HG03378 (cell line): ENCODE measurements at regions not wholly inside any gene's neighbourhood (a gene's known extent, or its start where the extent isn't known, plus 50 kb on each side); places are given as distances from the start of the nearest gene placed in this dataset.

ENCODE experiments used
- ATAC-seq: cut with Tn5 transposase; IDR thresholded peaks from one replicate; pipeline ENCODE4 v1.9.1; 2021; ENCODE audit warnings: mild to moderate bottlenecking, moderate library complexity; ENCODE audit not compliant: unreplicated experiment

GRCh38 chrX:5829469-5829868 is 399.2 kb downstream of the NLGN4X start:
- ATAC-seq = no peak

- ATAC-seq = no peak
Measured at GRCh38 chrX:5829060-5829459, 399.6 kb downstream of the NLGN4X start.

DNA sequence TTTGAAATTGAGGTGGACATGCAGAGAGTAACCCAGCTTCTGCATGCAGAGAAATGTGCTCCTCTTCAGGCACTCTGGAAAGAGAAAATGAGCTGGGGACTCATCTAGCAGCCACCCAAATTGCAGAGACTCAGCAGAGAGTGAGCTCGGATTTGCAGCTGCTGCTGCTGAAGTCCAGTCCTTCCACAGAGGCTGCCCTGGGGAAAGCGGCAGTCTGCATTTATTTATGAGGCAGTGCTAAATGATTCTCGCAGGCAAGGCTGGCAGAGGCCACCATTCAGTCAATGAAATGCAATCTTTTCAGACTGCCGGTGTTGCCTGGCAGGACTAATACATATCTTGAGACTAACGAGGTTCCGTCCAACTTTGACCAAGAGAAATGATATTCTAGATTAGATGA is 404.8 kb downstream of the NLGN4X start:
- no peak for ATAC-seq

DNA sequence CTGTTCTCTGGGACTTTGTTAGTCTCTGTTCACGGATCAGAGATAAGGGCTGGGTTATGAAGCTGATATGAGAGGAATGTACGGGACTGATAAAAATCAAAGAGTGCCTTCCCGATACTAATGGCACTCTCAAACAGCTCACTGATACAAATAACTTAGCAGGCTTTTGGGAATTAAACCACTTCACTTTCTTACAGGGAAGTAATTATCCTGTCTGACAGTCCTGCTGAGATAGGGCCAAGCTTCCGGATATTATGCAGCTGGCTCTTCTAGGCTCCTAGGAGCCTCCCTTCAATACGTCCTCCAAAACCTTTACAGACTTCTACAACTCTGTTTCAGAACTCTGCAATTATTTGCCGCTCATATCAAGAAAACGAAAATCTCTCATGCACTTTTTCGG is 418.0 kb downstream of the NLGN4X start:
- no peak for ATAC-seq

- ATAC-seq = no peak
Measured at GRCh38 chrX:5807181-5807580, 421.5 kb downstream of the NLGN4X start.

GRCh38 chrX:5802391-5802790 is 426.3 kb downstream of the NLGN4X start:
- no peak for ATAC-seq

DNA sequence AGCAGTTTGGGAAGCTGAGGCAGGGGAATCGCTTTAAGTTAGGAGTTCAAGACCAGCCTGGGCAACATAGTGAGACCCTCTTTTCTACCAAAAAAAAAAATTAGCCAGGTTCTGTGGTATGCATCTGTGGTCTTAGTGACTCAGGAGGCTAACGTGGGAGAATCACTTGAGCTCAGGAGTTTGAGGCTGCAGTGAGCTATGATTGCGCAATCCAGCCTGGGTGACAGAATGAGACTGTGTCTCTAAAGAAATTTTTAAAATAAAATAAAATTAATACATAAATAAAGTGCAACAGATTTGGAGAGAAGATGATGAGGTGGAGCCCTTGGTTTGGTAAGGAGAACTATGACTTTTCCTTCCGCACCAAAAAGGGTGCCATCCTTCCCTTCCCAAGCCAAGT is 436.9 kb downstream of the NLGN4X start:
- ATAC-seq = no peak

- no peak for ATAC-seq
Measured at GRCh38 chrX:5788910-5789309, 439.8 kb downstream of the NLGN4X start.

DNA sequence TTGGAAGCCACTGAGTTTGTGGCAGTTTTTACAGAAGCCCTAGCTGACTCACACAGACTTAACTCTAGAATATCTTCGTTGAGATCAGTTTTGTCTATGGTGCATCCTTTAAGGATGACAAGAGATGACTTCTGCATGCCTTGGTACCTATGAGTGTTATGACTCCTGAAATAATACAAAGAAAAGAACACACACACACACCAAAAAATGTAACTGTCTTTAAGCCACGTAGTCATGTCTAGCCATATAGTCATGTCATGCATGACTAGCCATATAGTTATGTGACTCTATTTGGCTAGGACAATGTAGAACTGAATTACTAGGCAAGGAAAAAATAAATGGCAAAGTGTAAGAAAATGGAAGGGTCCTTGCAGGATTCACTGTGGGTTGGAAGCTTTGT is 447.8 kb downstream of the NLGN4X start:
- ATAC-seq = no peak

DNA sequence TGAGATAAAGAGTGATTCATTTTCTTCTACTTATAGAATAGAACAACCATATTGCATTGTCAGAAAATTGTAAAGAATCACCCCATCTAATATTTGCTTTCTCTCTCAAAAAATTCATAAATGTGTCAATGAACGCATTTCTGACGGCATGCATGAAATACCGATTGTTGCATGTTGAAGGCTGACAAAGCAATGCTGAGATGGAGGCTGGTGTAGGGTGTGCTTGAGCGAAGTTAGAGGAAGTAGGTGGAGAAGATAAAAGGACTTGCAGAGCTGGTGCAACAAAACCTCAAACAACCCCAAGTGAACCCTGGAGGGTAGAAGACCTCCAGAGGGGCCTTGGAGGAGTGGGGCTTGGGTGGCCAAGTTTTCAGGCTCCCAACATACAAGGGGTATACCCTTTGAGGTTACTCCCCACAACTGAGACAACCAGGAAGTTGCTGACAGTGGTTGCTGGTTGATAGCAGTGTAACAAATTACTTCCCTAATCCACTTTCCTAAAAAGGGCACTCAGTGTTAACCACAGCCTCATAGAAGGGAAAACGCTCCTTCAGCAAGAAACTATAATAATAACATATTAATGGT is 452.7 kb downstream of the NLGN4X start:
- no peak for ATAC-seq

- no peak for ATAC-seq
Measured at GRCh38 chrX:5774446-5774845, 454.2 kb downstream of the NLGN4X start.

DNA sequence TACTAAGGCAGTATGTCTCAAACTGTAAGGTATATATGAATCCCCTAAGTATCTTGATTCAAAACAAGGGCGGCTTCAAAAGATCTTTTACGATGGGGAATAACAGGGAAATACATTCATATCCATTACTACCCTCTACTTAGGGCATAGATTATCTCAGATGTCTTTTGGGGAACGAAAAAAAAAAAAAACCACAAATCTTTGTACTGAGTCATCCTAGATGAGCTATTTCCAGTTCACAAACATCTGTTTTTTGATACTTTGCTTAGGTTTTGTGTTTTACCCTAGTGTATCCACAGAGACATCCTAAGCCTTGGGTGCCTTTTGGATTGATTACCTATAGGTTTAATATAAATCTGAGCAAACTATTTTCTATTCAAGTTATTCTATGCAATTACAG is 457.2 kb downstream of the NLGN4X start:
- ATAC-seq = no peak

DNA sequence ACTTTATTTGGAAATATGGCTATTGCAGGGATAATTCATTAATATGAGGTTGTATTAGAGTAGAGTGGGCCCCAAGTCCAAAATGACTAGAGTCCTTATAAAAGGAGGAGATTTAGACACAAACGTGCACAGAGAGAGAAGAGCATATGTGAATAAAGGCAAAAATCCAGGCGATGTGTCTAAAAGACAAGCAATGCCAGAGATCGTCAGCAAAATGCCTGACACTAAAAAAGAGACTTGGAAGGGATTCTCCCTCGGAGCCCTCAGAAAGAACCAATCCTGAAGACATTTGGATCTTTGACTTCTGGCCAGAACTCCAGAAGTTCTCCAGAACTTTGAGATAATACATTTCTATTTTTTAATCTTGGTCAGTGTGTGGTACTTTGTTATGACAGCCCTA is 472.1 kb downstream of the NLGN4X start:
- ATAC-seq = no peak

DNA sequence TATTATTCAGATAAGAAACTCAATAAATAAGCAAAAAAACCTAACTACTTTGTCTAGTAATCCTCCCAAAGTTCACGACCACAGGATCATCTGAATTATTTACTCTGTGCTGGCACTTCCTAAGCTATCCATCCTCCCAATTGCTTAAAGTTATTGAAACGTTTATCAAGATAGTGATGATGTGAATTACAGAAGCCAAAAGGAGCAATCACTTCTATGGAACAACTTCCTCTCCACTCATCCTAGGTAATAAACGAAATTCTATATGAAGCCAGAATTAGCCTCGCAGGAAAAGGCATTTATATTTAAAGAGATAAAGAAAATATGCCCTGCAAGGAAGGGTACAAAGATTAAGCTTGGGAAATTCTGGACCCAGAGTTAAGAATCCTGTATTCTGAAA is 475.4 kb downstream of the NLGN4X start:
- no peak for ATAC-seq

DNA sequence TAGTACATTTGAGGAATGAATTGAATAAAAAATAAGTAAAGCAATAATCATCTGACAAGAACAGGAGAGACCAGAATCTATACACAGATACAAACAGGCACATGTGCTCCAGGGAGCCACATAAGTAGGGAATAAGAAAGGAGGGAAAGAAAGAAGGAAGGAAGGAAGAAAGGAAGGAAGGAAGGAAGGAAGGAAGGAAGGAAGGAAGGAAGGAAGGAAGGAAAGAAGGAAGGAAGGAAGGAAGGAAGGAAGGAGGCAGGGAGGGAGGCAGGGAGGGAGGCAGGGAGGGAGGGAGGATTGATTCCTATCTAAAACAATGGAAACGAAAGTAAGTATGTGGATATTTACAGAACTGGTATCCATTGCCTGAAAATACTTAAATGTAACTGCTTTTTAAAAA is 475.8 kb downstream of the NLGN4X start:
- ATAC-seq = no peak

GRCh38 chrX:5748586-5749150 is 480.0 kb downstream of the NLGN4X start:
- no peak for ATAC-seq

GRCh38 chrX:5746231-5746630 is 482.4 kb downstream of the NLGN4X start:
- no peak for ATAC-seq

- no peak for ATAC-seq
Measured at GRCh38 chrX:5733501-5733900, 495.2 kb downstream of the NLGN4X start.

DNA sequence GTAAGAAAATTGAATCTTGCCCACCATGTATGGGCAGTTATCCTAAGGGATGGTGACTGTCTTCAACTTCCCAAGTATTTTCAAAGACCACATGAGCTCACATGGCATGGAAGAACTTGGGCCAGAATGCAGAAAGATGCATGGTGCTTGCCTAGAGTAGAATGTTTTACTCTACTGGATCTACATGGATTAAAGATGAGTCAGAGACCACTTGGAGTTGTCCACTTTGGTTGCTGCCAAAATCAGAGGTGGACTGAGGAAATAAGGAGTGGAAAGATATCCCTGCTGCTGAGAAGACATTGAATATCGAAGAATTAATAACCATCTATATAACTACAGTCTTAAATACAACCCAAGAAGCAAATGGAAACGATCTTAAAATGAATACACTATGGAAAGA is 498.1 kb downstream of the NLGN4X start:
- no peak for ATAC-seq

- ATAC-seq = no peak
Measured at GRCh38 chrX:5726224-5726623, 502.4 kb downstream of the NLGN4X start.

DNA sequence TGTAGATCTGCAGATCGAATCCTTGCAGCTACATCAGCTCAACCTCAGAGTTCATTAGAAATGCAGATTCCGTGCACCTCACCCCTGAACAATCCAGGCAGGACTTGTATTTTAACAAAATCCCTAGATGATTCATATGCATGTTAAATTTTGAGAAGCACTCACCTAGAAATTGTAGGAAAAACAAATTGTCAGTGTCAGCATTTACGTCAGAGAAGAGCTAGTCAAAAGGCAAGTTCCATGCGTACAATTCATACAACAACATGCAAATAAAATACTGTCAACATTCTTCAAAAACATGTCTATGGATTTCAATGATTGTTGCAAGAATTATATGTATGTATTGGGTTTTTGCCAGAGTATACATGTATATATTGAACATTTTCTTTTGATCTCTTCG is 504.5 kb downstream of the NLGN4X start:
- no peak for ATAC-seq

- ATAC-seq = no peak
Measured at GRCh38 chrX:5718651-5719050, 510.0 kb downstream of the NLGN4X start.

DNA sequence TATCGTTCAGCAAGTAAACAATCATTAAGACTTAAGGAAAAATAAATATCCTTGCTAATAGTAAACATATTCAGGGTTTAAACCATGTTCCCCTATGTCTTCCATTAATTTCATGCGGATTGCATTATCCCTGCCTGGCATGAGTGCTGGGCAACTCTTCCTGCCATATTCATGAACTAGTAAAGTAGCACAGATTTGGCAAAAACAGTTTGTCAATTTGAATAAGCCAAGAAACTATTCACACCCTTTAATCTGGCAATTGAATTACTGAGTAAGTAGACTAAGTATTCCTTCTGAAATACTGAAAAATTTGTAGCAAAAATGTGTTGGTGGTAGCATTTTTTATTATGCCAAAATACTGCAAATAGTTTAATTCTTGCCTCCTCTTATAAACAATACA is 512.0 kb downstream of the NLGN4X start:
- no peak for ATAC-seq
